WI38 (cell line): ENCODE measurements at regions not wholly inside any gene's neighbourhood (a gene's known extent, or its start where the extent isn't known, plus 50 kb on each side); places are given as distances from the start of the nearest gene placed in this dataset.

Experiments used
- H3K4me3 ChIP-seq: 2 replicates; pipeline ENCODE4 v1.5.1; 2011; ENCODE audit warnings: low read depth, mild to moderate bottlenecking, control low read depth, low read length
- CTCF ChIP-seq: IDR thresholded peaks from 2 replicates; pipeline ENCODE4 v1.5.1; 2012; ENCODE audit warnings: low read depth, mild to moderate bottlenecking, control low read depth, low read length

- H3K4me3 ChIP-seq = no peak overlapping the region
- no peak for TF ChIP-seq CTCF
Measured at GRCh38 chr13:91144486-91144885, 203.0 kb upstream of the MIR17HG start.

GRCh38 chr13:91145571-91146205, 201.8 kb upstream of the MIR17HG start:
- no peak for TF ChIP-seq CTCF
- no peak overlapping the region for H3K4me3 ChIP-seq

- no peak overlapping the region for H3K4me3 ChIP-seq
- TF ChIP-seq CTCF = no peak
Measured at GRCh38 chr13:91146601-91147000, 200.9 kb upstream of the MIR17HG start.

- no peak overlapping the region for H3K4me3 ChIP-seq
- TF ChIP-seq CTCF = no peak
Measured at GRCh38 chr13:91148098-91148497, 199.4 kb upstream of the MIR17HG start.

- no peak for TF ChIP-seq CTCF
- no peak overlapping the region for H3K4me3 ChIP-seq
Measured at GRCh38 chr13:91151921-91152320, 195.6 kb upstream of the MIR17HG start.

GRCh38 chr13:91153372-91153771, 194.1 kb upstream of the MIR17HG start:
- H3K4me3 ChIP-seq = no peak overlapping the region
- no peak for TF ChIP-seq CTCF

- TF ChIP-seq CTCF = no peak
- no peak overlapping the region for H3K4me3 ChIP-seq
Measured at GRCh38 chr13:91154558-91155353, 192.7 kb upstream of the MIR17HG start.
